ENCODE measurements at regions not wholly inside any gene's neighbourhood (a gene's known extent, or its start where the extent isn't known, plus 50 kb on each side); places are given as distances from the start of the nearest gene placed in this dataset.
A peak's percentile ranks its signal among the peaks of the same experiment; 100 is the strongest.

GRCh38 chr9:108191065-108191464 lies 664.7 kb downstream of the ACTL7B start:
- intact Hi-C loops (cut with micrococcal nuclease): no loop called here

More at GRCh38 chr9:108191065-108191464, 664.7 kb downstream of the ACTL7B start:
- Histone ChIP-seq H3K9me1 (ENCODE audit: insufficient read depth, low read length) (no peaks in the 10 kb centered on the region), H2AFZ (replicated peaks; ENCODE audit: low read length, poor library complexity) (no peak overlapping the region), H3K18ac (ENCODE audit: low read depth, low read length) (no peak overlapping the region; the same call in 1 of the 2 replicates), H3K4ac (ENCODE audit: low read depth, low read length) (no peak overlapping the region), H3K27me3 (ENCODE audit: control insufficient read depth, insufficient read depth, low read length) (no peaks in the 10 kb centered on the region), H2BK120ac (ENCODE audit: low read depth, low read length) (no peak overlapping the region), H2AK5ac (ENCODE audit: low read depth, low read length) (no peak overlapping the region), H4K20me1 (ENCODE audit: insufficient read depth, low read length) (no peaks in the 10 kb centered on the region), H3K4me1 (ENCODE audit: control insufficient read depth, insufficient read depth, low read length) (peaks cover 6% of the 10 kb centered on the region; the same call in 1 of the 2 replicates), H3K14ac (replicated peaks; ENCODE audit: low read depth, low read length) (no peak overlapping the region), H3K23ac (ENCODE audit: low read depth, low read length) (no peak overlapping the region), H2BK20ac (ENCODE audit: low read depth, low read length) (no peak overlapping the region; the same call in 1 of the 2 replicates), H2BK5ac (ENCODE audit: low read depth, low read length, poor library complexity, severe bottlenecking) (no peak overlapping the region), H3K56ac (ENCODE audit: extremely low read depth, insufficient read depth, low read length) (no peak overlapping the region), H4K5ac (ENCODE audit: low read depth, low read length) (no peak overlapping the region), H3K9me3 (ENCODE audit: control insufficient read depth, insufficient read depth, low read length) (no peaks in the 10 kb centered on the region; the same call in 1 of the 2 replicates), H4K91ac (ENCODE audit: insufficient read depth, low read depth, low read length) (no peak overlapping the region), H3K9ac (ENCODE audit: low read depth, low read length) (no peak overlapping the region), H4K8ac (ENCODE audit: low read depth in 2 of 2, low read length in 2 of 2) (no peak overlapping the region), H3K79me1 (ENCODE audit: low read depth in 1 of 2, low read length in 2 of 2) (no peaks in the 10 kb centered on the region), H3K27ac (ENCODE audit: insufficient read depth, low read length) (no peak overlapping the region), H3K36me3 (ENCODE audit: control insufficient read depth, insufficient read depth, low read length) (no peaks in the 10 kb centered on the region), H2BK15ac (ENCODE audit: low read depth, low read length) (no peak overlapping the region), H2AK9ac (replicated peaks; ENCODE audit: low read depth, low read length, poor library complexity) (no peak overlapping the region), H3K4me2 (ENCODE audit: low read depth, low read length) (no peak overlapping the region), H3K4me3 (ENCODE audit: insufficient read depth, low read depth, low read length) (no peak overlapping the region)
- ATAC-seq (ENCODE audit: low read depth) (no peak), DNase-seq (peak; percentile 7)
- no TSS peak for BruUV-seq (replicated peaks)
- TF ChIP-seq RCOR1 (IDR thresholded peaks at IDR 0.05; ENCODE audit: insufficient replicate concordance, low read length): no peak
- in situ Hi-C loops (cut with MboI; ENCODE audit: low sequenced_read_pairs): no loop called here
- WGBS, 2 experiments (ENCODE audit: extremely low coverage in 2 of 2, insufficient read length in 1 of 2): 100% methylated on average over 1 of the region's 4 CpGs; no CpG with 5 or more reads in 1 of the 2 experiments
- ChIA-PET CTCF (no interaction called here), POLR2A (ENCODE audit: unreplicated experiment) (no interaction called here)
- dilution Hi-C loops (cut with HindIII; ENCODE audit: low sequenced_read_pairs, unreplicated experiment): no loop called here
